KBM-7 (cell line): ENCODE measurements at regions not wholly inside any gene's neighbourhood (a gene's known extent, or its start where the extent isn't known, plus 50 kb on each side); places are given as distances from the start of the nearest gene placed in this dataset.

Source experiments
- DNase-seq: peaks from one replicate; pipeline ENCODE4 v3.0.0-alpha.2; 2015
- in situ Hi-C: fragments of 300-500 bp; cut with MboI; formaldehyde crosslinking; loops from 2 replicates; pipeline ENCODE4 v1.14.3; 2020; ENCODE audit warnings: low sequenced_read_pairs, low pct_unique_long_range_greater_than_20kb, mixed read lengths

- in situ Hi-C loops, result no loop called here
- no peak for DNase-seq
Observed at GRCh38 chr4:12975511-12975910, 508.6 kb downstream of the RAB28 start.

DNA sequence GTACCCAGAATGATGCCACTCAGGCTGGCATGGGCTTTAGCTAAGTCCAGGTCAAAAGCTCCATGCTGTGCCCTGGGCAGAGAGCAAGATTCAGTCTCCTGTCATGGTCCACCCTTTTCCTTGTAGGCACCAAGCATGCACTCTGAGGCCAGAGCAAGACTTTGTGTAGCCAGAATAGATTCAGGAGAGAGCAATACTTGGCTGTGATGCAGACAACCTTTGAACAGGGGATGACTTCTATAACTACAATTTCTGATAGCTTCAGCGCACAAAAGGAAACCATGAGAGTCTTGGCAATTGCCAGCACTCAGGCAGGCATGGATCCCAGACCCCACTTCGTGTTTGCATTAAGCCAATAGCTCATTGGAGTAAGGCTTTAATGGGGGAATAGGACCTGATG lies 510.6 kb downstream of the RAB28 start:
- in situ Hi-C loops, result no loop called here
- DNase-seq, result no peak

DNA sequence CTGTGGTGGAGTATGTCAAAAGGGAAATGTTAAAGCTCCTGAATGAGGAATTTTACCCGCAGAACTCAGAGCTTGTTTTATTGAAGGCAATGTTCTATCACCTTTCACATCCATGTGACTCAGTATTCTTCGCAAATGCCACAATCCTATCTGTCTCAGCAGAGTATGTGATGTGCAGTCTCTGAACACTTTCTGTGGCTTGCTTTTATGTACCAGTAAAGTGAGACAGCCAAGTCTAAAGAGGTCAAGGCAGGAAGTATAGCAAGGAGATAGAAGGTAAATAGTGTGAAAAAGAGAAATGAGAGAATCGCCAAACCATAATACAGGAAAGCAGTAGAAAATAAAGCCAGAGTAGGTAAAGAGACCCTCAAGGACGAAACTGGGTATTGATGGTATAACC lies 515.8 kb downstream of the RAB28 start:
- in situ Hi-C loops, result no loop called here
- no peak for DNase-seq

GRCh38 chr4:12966726-12967125 lies 517.4 kb downstream of the RAB28 start:
- in situ Hi-C loops, result no loop called here
- DNase-seq, result no peak

DNA sequence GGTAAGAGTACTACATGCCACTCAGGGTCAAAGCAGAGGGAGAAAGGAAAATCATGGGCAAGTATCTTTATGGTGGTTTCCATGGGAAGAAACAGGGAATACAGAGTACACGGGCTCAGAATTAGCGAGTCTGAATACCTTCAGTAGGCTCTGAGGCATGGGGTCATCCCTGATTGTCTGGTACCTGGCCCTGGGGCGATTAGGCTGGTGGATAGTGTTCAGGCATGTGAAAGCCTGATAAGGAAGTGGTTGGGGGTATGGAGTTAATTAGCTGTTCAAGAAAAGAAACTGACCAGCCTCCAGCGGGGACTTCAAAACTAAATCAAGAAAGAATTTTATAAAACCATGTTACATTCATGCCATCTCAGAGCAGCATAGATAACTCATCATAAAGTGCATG lies 518.8 kb downstream of the RAB28 start:
- in situ Hi-C loops, result no loop called here
- DNase-seq, result no peak

DNA sequence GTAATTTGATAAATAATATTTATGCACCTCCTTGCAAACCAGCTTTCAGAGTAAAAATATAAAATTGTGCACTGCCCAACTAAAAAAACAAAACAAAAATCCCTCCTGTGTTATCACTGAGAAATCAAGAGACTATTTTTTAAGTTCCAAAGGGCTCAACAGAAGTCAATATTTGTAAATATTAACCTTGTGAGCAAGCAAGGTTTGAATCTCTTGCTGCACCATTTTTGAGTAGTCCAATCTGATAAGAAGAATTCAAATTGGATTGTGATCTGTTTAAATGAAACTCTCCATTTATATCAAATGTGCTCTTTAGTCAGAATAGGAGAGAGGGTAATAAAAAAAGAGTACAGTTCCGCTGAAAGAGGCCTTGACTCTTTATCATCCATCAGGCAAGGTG lies 520.2 kb downstream of the RAB28 start:
- in situ Hi-C loops, result no loop called here

GRCh38 chr4:12963291-12963690 lies 520.8 kb downstream of the RAB28 start:
- in situ Hi-C loops, result no loop called here

More for the DNA sequence above, 520.2 kb downstream of the RAB28 start:
- no peak for DNase-seq

GRCh38 chr4:12961713-12962112 lies 522.4 kb downstream of the RAB28 start:
- in situ Hi-C loops, result no loop called here
- DNase-seq, result no peak

More at GRCh38 chr4:12963291-12963690, 520.8 kb downstream of the RAB28 start:
- DNase-seq, result no peak

GRCh38 chr4:12958436-12958835 lies 525.7 kb downstream of the RAB28 start:
- in situ Hi-C loops, result no loop called here

DNA sequence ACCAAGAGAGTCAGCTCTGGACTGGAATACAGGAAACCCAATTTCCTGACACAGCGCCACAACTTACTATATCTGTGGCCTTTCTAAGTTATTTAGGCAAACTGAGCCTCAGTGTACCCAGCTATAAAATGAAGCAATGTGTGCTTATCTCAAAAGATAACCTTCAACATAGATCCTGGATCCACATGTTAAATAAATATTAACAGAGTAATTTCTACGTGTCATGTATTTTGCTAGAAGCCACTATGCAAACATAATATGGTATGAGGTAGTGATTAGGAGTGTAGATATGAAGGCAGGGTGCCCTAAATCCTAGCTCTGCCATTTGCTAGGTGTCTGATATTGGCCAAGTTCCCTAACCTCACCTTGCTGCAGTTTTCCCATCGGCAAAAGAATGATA lies 527.0 kb downstream of the RAB28 start:
- in situ Hi-C loops, result no loop called here
- no peak for DNase-seq

More at GRCh38 chr4:12958436-12958835, 525.7 kb downstream of the RAB28 start:
- no peak for DNase-seq

DNA sequence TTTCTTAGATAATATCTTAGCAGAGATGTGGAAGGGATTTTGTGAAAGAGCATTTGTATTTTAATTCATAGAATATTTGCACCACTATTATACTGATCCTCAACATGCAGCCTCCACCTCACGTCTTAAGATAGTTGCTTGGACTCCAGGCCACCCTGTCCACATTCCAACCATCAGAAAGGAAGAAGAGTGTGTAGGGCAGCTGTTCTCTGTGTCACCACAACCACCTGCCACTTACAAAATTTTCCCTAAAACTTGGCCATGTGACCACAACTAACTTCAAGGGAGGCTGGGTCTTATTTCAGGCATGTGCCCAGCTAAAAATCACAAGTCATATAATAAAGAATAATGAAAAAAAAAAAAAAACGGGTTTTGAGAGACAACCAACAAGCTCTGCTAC lies 528.1 kb downstream of the RAB28 start:
- no peak for DNase-seq
- in situ Hi-C loops, result no loop called here

- in situ Hi-C loops, result no loop called here
- DNase-seq, result no peak
Observed at GRCh38 chr4:12949719-12950490, 534.2 kb downstream of the RAB28 start.

GRCh38 chr4:12943069-12943468 lies 541.1 kb downstream of the RAB28 start:
- in situ Hi-C loops, result no loop called here

GRCh38 chr4:12933760-12934221 lies 550.3 kb downstream of the RAB28 start:
- no peak for DNase-seq
- in situ Hi-C loops, result no loop called here

More at GRCh38 chr4:12943069-12943468, 541.1 kb downstream of the RAB28 start:
- DNase-seq, result no peak

- in situ Hi-C loops, result no loop called here
- no peak for DNase-seq
Observed at GRCh38 chr4:12932203-12932788, 551.8 kb downstream of the RAB28 start.

- in situ Hi-C loops, result no loop called here
- no peak for DNase-seq
Observed at GRCh38 chr4:12929784-12930183, 554.4 kb downstream of the RAB28 start.

GRCh38 chr4:12928751-12929150 lies 555.4 kb downstream of the RAB28 start:
- no peak for DNase-seq
- in situ Hi-C loops, result no loop called here

DNA sequence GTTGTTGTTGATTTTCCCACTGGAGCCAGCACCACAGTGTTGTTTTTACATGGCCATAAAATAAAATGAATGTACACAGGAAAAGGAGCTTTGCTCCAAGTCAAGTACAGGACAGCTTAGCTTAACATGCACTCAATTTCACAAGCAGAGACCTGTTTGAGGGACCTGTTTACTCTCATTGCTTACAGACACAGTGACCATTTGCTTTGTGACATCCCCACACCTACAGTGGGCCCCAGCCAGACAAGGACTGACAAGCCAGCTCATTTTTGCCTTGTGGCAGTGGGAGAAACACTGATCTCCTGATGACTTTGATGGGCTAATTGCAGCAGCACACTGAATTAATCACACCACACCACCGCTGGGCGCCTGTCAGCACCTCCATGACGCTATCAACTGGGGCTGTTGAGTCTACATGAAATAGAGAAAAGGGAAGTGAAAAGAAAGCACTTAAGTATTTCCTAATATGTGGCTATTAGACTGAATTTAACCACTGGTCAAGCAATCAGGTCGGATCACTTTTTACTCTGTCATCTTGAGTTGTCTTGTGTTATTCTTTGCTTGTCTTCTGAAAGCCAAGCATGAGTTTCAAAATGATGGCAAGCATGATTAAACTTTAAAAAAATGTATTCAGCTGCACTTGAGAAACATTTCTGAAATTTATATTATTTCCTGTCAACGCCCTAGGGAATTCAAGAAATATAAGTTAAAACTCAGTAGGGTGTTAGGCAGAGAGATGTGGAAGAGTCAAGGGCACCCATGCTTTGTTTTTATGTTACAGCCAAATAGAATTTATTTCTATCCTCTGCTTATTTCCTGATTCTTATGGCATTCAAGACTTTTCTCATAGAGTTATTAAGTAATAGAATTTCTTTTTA lies 557.7 kb downstream of the RAB28 start:
- no peak for DNase-seq
- in situ Hi-C loops, result no loop called here

- in situ Hi-C loops, result no loop called here
- no peak for DNase-seq
Observed at GRCh38 chr4:12924728-12925320, 559.3 kb downstream of the RAB28 start.
